Ovary (tissue), 7 donors: ENCODE measurements at regions not wholly inside any gene's neighbourhood (a gene's known extent, or its start where the extent isn't known, plus 50 kb on each side); places are given as distances from the start of the nearest gene placed in this dataset.

ENCODE experiments used
- DNase-seq, 5 donors: peaks; one replicate each; pipeline ENCODE4 v3.0.0-alpha.2; 2019 to 2020
- H3K27ac ChIP-seq, 2 donors: fragments of 200-600 bp; one replicate each; pipeline versions ENCODE4 v1.5.1 to v1.8.0; 2019 to 2022
- H3K27me3 ChIP-seq: fragments of 200-600 bp; one replicate; pipeline ENCODE4 v1.8.0; 2022
- H3K36me3 ChIP-seq: fragments of 200-600 bp; sonication (generic); one replicate; pipeline ENCODE4 v1.5.1; 2019
- H3K4me1 ChIP-seq: one replicate; pipeline ENCODE4 v1.8.1; 2013; ENCODE audit warnings: mild to moderate bottlenecking, moderate library complexity; ENCODE audit not compliant: insufficient read depth
- H3K4me3 ChIP-seq: fragments of 200-600 bp; sonication (generic); one replicate; pipeline ENCODE4 v1.5.1; 2017
- H3K9me3 ChIP-seq, 2 donors: fragments of 200-600 bp in 1 of 2; sonication (generic) in 1 of 2; one replicate each; pipeline versions ENCODE4 v1.5.1 to v1.8.1; 2013 to 2019; ENCODE audit warnings: mild to moderate bottlenecking in 1 of 2, moderate library complexity in 1 of 2
- EP300 ChIP-seq: sonication (generic); formaldehyde crosslinking; IDR thresholded peaks from one replicate; pipeline ENCODE4 v1.6.1; 2017; ENCODE audit warnings: antibody characterized with exemption
- POLR2A ChIP-seq: fragments of 450-650 bp; IDR thresholded peaks from one replicate; pipeline ENCODE4 v1.6.1; 2017; ENCODE audit warnings: antibody characterized with exemption, mild to moderate bottlenecking, moderate library complexity
- WGBS, 3 donors: extraction: QIAGEN DNeasy Blood & Tissue Kit in 1 of 3; methylation state at CpG; one replicate each; pipeline versions ENCODE4 v1.1.5 to v1.1.7; 2013 to 2017; 5-methylcytosine and 5-hydroxymethylcytosine counted together
- intact Hi-C, 4 donors: fragments of 100-400 bp; cut with DNase I; formaldehyde crosslinking; loops; one replicate each; pipeline versions ENCODE4 v1.11.0 to v1.15.1; 2022 to 2023
- TF ChIP-seq, protein P1 (sequence below), 3 donors: fragments of 450-650 bp in 2 of 3; fragments of 200-600 bp in 1 of 3; IDR thresholded peaks; one replicate each; pipeline versions ENCODE4 v1.5.1 to v1.8.0; 2016 to 2022; ENCODE audit warnings: antibody characterized with exemption in 3 of 3, mild to moderate bottlenecking in 1 of 3
- donor health status: DM: no; HTN: no; CAD: no; lungs with moderate emphysema.
- donor health status: DM: no; HTN: no; CAD: no.
- donor health status: Bipolar disorder and iron deficiency.
- donor health status: DM: no; HTN: no; CAD: no.
- donor health status: DM: yes; HTN: yes; CAD: no.

DNA sequence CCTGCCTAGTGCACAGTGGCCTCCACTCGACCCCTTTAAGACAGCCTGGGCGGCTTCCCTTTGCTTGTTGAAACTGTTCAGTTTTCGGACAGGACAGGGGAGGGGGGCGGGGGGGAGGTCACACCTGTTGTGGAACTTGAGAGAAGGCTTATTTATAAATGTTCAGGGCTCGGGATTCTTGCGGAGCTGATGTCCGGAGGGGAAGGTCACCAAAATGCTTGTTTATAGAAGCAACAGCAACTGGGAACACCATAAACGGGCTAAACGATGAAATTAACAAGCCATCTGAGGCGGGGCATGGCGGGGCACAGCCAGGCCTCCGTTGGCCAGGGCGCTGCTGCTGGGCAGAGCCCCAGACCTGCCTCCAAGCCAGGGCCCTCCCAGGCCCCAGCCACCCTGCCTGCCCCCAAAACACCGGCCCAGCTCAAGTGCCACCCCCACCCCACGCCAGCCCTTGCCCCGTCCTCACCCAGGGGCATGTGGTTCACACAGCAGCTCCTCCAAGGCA lies 59.8 kb upstream of the CASZ1 start:
- Histone ChIP-seq H3K4me3 (no peak overlapping the region), H3K4me1 (no peaks in the 10 kb centered on the region), H3K27me3 (no peaks in the 10 kb centered on the region), H3K27ac (no peak overlapping the region), H3K9me3 (no peaks in the 10 kb centered on the region), H3K36me3 (no peaks in the 10 kb centered on the region)
- intact Hi-C loops = no loop called here
- DNase-seq = no peak
- TF ChIP-seq, protein P1, sequence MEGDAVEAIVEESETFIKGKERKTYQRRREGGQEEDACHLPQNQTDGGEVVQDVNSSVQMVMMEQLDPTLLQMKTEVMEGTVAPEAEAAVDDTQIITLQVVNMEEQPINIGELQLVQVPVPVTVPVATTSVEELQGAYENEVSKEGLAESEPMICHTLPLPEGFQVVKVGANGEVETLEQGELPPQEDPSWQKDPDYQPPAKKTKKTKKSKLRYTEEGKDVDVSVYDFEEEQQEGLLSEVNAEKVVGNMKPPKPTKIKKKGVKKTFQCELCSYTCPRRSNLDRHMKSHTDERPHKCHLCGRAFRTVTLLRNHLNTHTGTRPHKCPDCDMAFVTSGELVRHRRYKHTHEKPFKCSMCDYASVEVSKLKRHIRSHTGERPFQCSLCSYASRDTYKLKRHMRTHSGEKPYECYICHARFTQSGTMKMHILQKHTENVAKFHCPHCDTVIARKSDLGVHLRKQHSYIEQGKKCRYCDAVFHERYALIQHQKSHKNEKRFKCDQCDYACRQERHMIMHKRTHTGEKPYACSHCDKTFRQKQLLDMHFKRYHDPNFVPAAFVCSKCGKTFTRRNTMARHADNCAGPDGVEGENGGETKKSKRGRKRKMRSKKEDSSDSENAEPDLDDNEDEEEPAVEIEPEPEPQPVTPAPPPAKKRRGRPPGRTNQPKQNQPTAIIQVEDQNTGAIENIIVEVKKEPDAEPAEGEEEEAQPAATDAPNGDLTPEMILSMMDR (IDR thresholded peaks at IDR 0.05) = no peak
- TF ChIP-seq EP300 (no peak), POLR2A (no peak)
- 38 to 58% (median 52%) methylated on average over 16 of the region's 16 CpGs for WGBS, 3 donors

DNA sequence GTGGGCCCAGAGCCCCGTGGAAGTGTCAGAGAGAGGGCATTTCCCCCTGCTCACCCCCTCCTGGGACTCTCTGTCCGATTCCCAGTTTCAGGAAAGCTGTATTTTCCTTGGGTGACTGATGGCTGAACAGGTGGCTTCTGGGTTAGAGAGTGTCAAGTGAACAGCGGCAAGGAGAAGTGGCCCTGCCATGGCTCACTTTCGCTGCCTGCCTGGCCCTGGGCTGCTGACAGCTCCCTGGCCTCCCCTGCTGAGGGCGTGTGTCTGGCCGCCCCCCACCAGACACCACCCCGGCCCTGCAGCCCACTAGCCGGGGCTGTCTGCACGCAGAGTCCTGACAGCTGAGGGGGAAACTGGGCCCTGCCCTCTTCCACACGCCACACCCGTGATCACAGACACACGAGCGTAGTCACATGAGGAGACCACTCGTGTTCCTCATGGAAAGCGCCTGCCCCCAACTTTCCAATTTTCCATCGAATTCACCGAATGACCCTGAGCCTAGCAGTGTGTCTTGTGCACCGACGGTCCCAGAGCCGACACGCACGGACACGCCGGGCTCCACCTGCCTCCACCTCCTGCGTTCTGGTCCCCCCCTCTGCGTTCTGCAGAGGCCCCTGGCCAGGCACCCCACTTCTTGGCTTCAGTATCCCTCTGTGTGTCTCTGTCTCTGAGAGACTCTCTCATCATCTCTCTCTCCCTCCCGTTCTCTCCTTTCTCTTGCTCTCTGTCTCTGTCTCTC lies 60.6 kb upstream of the CASZ1 start:
- Histone ChIP-seq H3K9me3 (no peaks in the 10 kb centered on the region), H3K4me1 (no peaks in the 10 kb centered on the region), H3K4me3 (no peak overlapping the region), H3K27ac (no peak overlapping the region), H3K36me3 (no peaks in the 10 kb centered on the region), H3K27me3 (no peaks in the 10 kb centered on the region)
- intact Hi-C loops = no loop called here
- no peak for DNase-seq
- WGBS, 3 donors = 73 to 80% (median 79%) methylated on average over 27 of the region's 27 CpGs
- TF ChIP-seq, protein P1 (IDR thresholded peaks at IDR 0.05) = no peak
- TF ChIP-seq POLR2A (no peak), EP300 (no peak)

DNA sequence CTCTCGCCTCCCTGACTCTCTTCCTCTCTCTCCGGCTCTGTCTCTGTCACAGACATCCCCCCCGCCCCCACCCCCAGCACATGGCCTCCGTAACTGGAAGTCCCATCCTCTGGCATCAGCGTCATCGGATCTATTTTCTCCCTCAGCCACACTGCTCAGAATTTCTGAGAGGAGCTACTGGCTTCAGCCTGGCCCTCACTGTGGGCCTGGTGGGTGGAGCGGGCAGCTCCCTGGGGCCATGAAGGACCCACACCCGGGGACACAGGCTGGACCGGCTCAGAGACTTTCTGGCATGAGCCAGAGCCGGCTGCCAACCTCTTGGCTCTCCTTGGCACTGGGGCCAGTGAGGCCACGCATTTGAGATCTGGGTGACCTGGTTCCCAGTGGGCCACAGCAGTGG lies 61.2 kb upstream of the CASZ1 start:
- TF ChIP-seq POLR2A (no peak), EP300 (no peak)
- TF ChIP-seq, protein P1 (IDR thresholded peaks at IDR 0.05) = no peak
- H3K4me1 ChIP-seq = no peaks in the 10 kb centered on the region
- no peak for DNase-seq
- H3K27me3 ChIP-seq = no peaks in the 10 kb centered on the region
- 76 to 83% (median 80%) methylated on average over 11 of the region's 11 CpGs for WGBS, 3 donors
- no peaks in the 10 kb centered on the region for H3K36me3 ChIP-seq
- no peaks in the 10 kb centered on the region for H3K9me3 ChIP-seq
- H3K27ac ChIP-seq = no peak overlapping the region
- intact Hi-C loops = no loop called here
- H3K4me3 ChIP-seq = no peak overlapping the region

DNA sequence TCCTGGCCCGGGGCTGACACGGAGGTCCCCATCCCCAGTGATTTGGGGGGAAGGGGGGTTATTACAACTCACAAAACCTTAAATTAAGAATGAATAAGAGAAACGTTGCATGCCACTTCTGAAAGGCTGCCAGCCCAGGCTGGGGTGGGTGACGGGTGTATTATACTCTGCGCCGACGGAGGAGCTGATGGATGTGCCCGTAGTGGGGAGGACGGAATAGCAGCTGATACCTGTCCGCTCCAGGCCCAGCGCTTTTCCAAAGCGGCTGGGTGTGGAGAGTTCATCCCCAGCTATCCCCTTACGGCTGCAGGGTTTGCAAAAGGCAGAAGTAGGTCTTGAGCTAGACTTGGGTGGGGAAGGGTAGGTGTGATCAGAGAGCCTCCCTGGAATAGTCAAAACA lies 63.8 kb upstream of the CASZ1 start:
- H3K9me3 ChIP-seq = no peaks in the 10 kb centered on the region
- no peak overlapping the region for H3K4me3 ChIP-seq
- H3K4me1 ChIP-seq = peaks cover 1% of the 10 kb centered on the region
- no peaks in the 10 kb centered on the region for H3K27me3 ChIP-seq
- intact Hi-C loops = no loop called here
- H3K27ac ChIP-seq = no peak overlapping the region
- WGBS, 3 donors = 67 to 74% (median 74%) methylated on average over 13 of the region's 13 CpGs
- H3K36me3 ChIP-seq = no peaks in the 10 kb centered on the region
- TF ChIP-seq, protein P1 (IDR thresholded peaks at IDR 0.05) = no peak
- TF ChIP-seq EP300 (no peak), POLR2A (no peak)
- no peak for DNase-seq
